ENCODE measurements at regions not wholly inside any gene's neighbourhood (a gene's known extent, or its start where the extent isn't known, plus 50 kb on each side); places are given as distances from the start of the nearest gene placed in this dataset.

DNA sequence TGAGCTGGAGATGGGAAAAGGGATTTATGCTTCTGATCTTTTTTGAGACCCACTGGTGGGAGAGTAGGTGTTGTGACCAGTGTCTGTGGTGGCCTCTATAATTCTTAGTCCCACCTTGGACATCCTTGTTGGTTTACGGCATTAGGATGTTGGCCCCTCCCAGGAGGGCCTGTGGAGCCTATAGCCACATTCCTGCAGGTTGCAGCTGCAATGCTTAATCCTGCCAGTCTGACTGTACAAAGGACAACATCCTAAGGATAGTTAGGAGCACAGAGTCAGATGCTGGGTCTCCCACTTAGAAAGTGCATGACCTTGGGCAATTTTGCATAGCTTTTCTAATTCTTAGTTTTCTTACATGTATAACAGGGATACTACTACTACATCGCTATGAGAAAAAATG is 150.9 kb upstream of the SLC38A2 start:
- DNase-seq: no peak
- H3K9me3 ChIP-seq: no peaks in the 10 kb centered on the region
- H3K27me3 ChIP-seq: no peaks in the 10 kb centered on the region
- H3K36me3 ChIP-seq (replicated peaks in 1 of 2; ENCODE audit: insufficient read depth in 1 of 2, low read depth in 2 of 2): no peaks in the 10 kb centered on the region
- intact Hi-C loops (cut with DNase I): no loop called here
- no peak for ATAC-seq
- H3K27ac ChIP-seq: no peak overlapping the region
- TF ChIP-seq POLR2A (IDR thresholded peaks at IDR 0.05): no peak
- TF ChIP-seq CTCF (IDR thresholded peaks at IDR 0.05): no peak
- no peaks in the 10 kb centered on the region for H3K4me1 ChIP-seq
- 95 to 96% methylated on average over 2 of the region's 2 CpGs for WGBS, 2 donors
- no peak overlapping the region for H3K4me3 ChIP-seq

DNA sequence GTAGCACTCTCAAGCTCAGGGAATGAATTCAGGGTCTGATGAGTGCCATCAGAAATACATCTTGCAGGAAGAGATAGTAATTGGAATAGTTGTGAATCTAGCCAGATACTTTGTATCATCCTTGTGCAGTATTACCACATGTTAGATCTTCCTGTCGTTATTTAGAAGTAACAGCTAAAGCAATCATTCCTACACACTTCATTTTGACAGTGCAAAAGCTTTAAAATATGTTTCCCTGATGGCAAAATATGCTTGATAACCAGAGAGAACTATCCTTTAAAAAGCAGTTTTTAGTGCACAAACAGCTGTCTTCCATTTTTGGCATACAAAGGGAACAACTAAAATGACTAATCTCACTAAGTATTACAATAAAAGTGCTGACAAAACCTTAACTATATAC is 149.5 kb upstream of the SLC38A2 start:
- H3K4me1 ChIP-seq: no peaks in the 10 kb centered on the region
- ATAC-seq: no peak
- H3K36me3 ChIP-seq (replicated peaks in 1 of 2; ENCODE audit: insufficient read depth in 1 of 2, low read depth in 2 of 2): no peaks in the 10 kb centered on the region

GRCh38 chr12:46521145-46521544 is 148.6 kb upstream of the SLC38A2 start:
- H3K27me3 ChIP-seq: no peaks in the 10 kb centered on the region
- intact Hi-C loops (cut with DNase I): no loop called here
- H3K27ac ChIP-seq: no peak overlapping the region
- no peaks in the 10 kb centered on the region for H3K36me3 ChIP-seq (replicated peaks in 1 of 2; ENCODE audit: insufficient read depth in 1 of 2, low read depth in 2 of 2)
- no peaks in the 10 kb centered on the region for H3K9me3 ChIP-seq
- TF ChIP-seq POLR2A (IDR thresholded peaks at IDR 0.05) (no peak), CTCF (IDR thresholded peaks at IDR 0.05) (no peak)
- no peak for ATAC-seq
- DNase-seq: no peak
- WGBS, 2 donors: 88 to 92% methylated on average over 2 of the region's 2 CpGs
- no peaks in the 10 kb centered on the region for H3K4me1 ChIP-seq
- no peak overlapping the region for H3K4me3 ChIP-seq

More for the DNA sequence above, 149.5 kb upstream of the SLC38A2 start:
- Histone ChIP-seq H3K9me3 (no peaks in the 10 kb centered on the region), H3K27ac (no peak overlapping the region), H3K4me3 (no peak overlapping the region), H3K27me3 (no peaks in the 10 kb centered on the region)
- no peak for TF ChIP-seq POLR2A (IDR thresholded peaks at IDR 0.05)
- TF ChIP-seq CTCF (IDR thresholded peaks at IDR 0.05): no peak
- DNase-seq: no peak
- 59 to 85% methylated on average over 1 of the region's 1 CpG for WGBS, 2 donors
- intact Hi-C loops (cut with DNase I): no loop called here

DNA sequence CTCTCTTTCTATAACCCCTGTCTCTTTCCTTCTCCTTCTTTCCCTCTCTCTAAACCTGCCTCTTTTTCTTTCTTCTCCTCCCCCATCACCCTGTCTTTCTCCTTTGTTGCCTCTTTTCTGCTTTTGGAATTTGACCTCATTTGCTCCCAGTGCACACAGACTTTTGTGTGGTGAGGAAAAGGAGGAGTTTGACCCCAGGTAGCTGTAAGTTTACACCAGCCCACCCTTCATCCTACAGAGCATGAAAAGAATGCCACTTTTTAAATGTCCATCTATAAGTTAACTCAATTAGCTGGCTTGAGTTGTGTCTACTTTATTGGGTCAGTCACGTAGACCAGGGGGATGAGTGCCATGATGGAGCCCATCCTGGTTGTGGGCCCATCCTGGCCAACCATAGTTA is 146.8 kb upstream of the SLC38A2 start:
- ATAC-seq (no peak), DNase-seq (no peak)
- Histone ChIP-seq H3K4me1 (no peaks in the 10 kb centered on the region), H3K9me3 (no peaks in the 10 kb centered on the region), H3K4me3 (no peak overlapping the region), H3K27ac (no peak overlapping the region), H3K36me3 (replicated peaks in 1 of 2; ENCODE audit: insufficient read depth in 1 of 2, low read depth in 2 of 2) (no peaks in the 10 kb centered on the region), H3K27me3 (no peaks in the 10 kb centered on the region)
- no peak for TF ChIP-seq POLR2A (IDR thresholded peaks at IDR 0.05)
- no peak for TF ChIP-seq CTCF (IDR thresholded peaks at IDR 0.05)
- WGBS, 2 donors: 100% methylated on average over 1 of the region's 1 CpG
- intact Hi-C loops (cut with DNase I): no loop called here

- Histone ChIP-seq H3K4me1 (no peaks in the 10 kb centered on the region), H3K4me3 (no peak overlapping the region), H3K27ac (no peak overlapping the region), H3K27me3 (no peaks in the 10 kb centered on the region), H3K9me3 (no peaks in the 10 kb centered on the region), H3K36me3 (replicated peaks in 1 of 2; ENCODE audit: insufficient read depth in 1 of 2, low read depth in 2 of 2) (no peaks in the 10 kb centered on the region)
- TF ChIP-seq POLR2A (IDR thresholded peaks at IDR 0.05) (no peak), CTCF (IDR thresholded peaks at IDR 0.05) (no peak)
- DNase-seq (no peak), ATAC-seq (no peak)
- 73 to 79% methylated on average over 3 of the region's 3 CpGs for WGBS, 2 donors
- intact Hi-C loops (cut with DNase I): no loop called here
These were observed 146.2 kb upstream of the SLC38A2 start for GRCh38 chr12:46518729-46519128.

Measured in body of pancreas (tissue), 4 donors.